KMS-11 (cell line): ENCODE measurements at regions not wholly inside any gene's neighbourhood (a gene's known extent, or its start where the extent isn't known, plus 50 kb on each side); places are given as distances from the start of the nearest gene placed in this dataset.

ENCODE experiments used
- H2AFZ ChIP-seq: fragments of 200-600 bp; sonication (generic); 2 replicates; pipeline ENCODE4 v1.6.1; 2016; ENCODE audit warnings: antibody characterized with exemption, mixed run types, low read depth
- H3K27ac ChIP-seq: fragments of 200-600 bp; sonication (generic); 2 replicates; pipeline ENCODE4 v1.6.1; 2016; ENCODE audit warnings: mild to moderate bottlenecking, mixed run types
- H3K27me3 ChIP-seq: fragments of 200-600 bp; sonication (generic); 2 replicates; pipeline ENCODE4 v1.6.1; 2017; ENCODE audit warnings: mild to moderate bottlenecking, low read depth, mixed run types, moderate library complexity; ENCODE audit not compliant: insufficient read depth
- H3K36me3 ChIP-seq: fragments of 200-600 bp; sonication (generic); 2 replicates; pipeline ENCODE4 v1.6.1; 2017; ENCODE audit warnings: mild to moderate bottlenecking, mixed run types; ENCODE audit not compliant: insufficient read depth
- H3K4me1 ChIP-seq: fragments of 200-600 bp; sonication (generic); 2 replicates; pipeline ENCODE4 v1.6.1; 2016; ENCODE audit warnings: mild to moderate bottlenecking, low read depth, mixed run types; ENCODE audit not compliant: poor library complexity, severe bottlenecking
- H3K4me2 ChIP-seq: fragments of 200-600 bp; sonication (generic); 2 replicates; pipeline ENCODE4 v1.7.0; 2016; ENCODE audit warnings: mild to moderate bottlenecking, mixed run types
- H3K4me3 ChIP-seq: fragments of 200-600 bp; sonication (generic); IDR thresholded peaks from 2 replicates; pipeline ENCODE4 v1.6.1; 2017; ENCODE audit warnings: low read depth, low read length, mixed read lengths; ENCODE audit not compliant: insufficient read depth
- H3K79me2 ChIP-seq: fragments of 200-600 bp; sonication (generic); 2 replicates; pipeline ENCODE4 v1.6.1; 2016; ENCODE audit warnings: low read depth, mixed run types; ENCODE audit not compliant: insufficient read depth
- H3K9ac ChIP-seq: fragments of 200-600 bp; sonication (generic); 2 replicates; pipeline ENCODE4 v1.6.1; 2016; ENCODE audit warnings: mild to moderate bottlenecking, mixed run types
- H4K20me1 ChIP-seq: fragments of 200-600 bp; sonication (generic); 2 replicates; pipeline ENCODE4 v1.6.1; 2016; ENCODE audit warnings: mild to moderate bottlenecking, mixed run types; ENCODE audit not compliant: insufficient read depth
- CTCF ChIP-seq: fragments of 200-600 bp; sonication (generic); conservative IDR thresholded peaks from 2 replicates; pipeline ENCODE4 v1.6.1; 2017; ENCODE audit warnings: low read depth, mild to moderate bottlenecking, antibody characterized with exemption, low read length, moderate library complexity, mixed read lengths

- Histone ChIP-seq H3K27ac (no peak overlapping the region), H2AFZ (no peak overlapping the region), H3K4me2 (no peak overlapping the region)
Measured at GRCh38 chr2:57882895-57883515, 163.6 kb upstream of the VRK2 start.

DNA sequence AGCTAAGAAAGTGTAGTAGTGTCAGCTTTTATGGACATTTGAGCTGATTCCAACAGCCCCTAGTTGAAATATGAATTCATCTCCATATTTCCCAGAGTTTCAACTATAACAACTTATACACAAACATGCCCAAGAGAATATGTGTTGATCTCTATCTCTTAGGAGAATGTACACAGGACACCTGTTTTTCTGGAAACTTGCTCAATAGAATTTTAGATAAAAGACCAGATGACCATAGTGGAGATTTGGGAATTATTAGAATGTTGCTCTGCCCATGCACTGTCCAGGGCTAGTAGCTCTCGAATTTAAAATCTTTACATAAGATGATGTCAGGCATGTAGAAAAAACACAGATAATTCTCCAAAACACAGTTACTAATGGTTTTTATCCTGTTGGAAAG lies 162.3 kb upstream of the VRK2 start:
- Histone ChIP-seq H3K36me3 (no peaks in the 10 kb centered on the region), H2AFZ (no peak overlapping the region), H3K27me3 (no peaks in the 10 kb centered on the region), H3K9ac (no peak overlapping the region), H3K4me3 (no peak overlapping the region), H4K20me1 (no peaks in the 10 kb centered on the region), H3K79me2 (no peaks in the 10 kb centered on the region), H3K4me1 (no peaks in the 10 kb centered on the region), H3K27ac (no peak overlapping the region), H3K4me2 (no peak overlapping the region)
- TF ChIP-seq CTCF = no peak

More at GRCh38 chr2:57882895-57883515, 163.6 kb upstream of the VRK2 start:
- no peaks in the 10 kb centered on the region for H3K79me2 ChIP-seq
- no peaks in the 10 kb centered on the region for H3K27me3 ChIP-seq
- TF ChIP-seq CTCF = no peak
- H3K9ac ChIP-seq = no peak overlapping the region
- H3K4me1 ChIP-seq = no peaks in the 10 kb centered on the region
- no peak overlapping the region for H3K4me3 ChIP-seq
- H3K36me3 ChIP-seq = no peaks in the 10 kb centered on the region
- H4K20me1 ChIP-seq = no peaks in the 10 kb centered on the region

GRCh38 chr2:57885742-57886141 lies 160.9 kb upstream of the VRK2 start:
- Histone ChIP-seq H3K36me3 (no peaks in the 10 kb centered on the region), H3K27me3 (no peaks in the 10 kb centered on the region), H3K4me1 (no peaks in the 10 kb centered on the region), H3K4me2 (no peak overlapping the region), H2AFZ (no peak overlapping the region), H3K79me2 (no peaks in the 10 kb centered on the region), H3K4me3 (no peak overlapping the region), H4K20me1 (no peaks in the 10 kb centered on the region), H3K27ac (no peak overlapping the region), H3K9ac (no peak overlapping the region)
- TF ChIP-seq CTCF = no peak

- Histone ChIP-seq H4K20me1 (no peaks in the 10 kb centered on the region), H3K36me3 (no peaks in the 10 kb centered on the region), H2AFZ (no peak overlapping the region), H3K9ac (no peak overlapping the region), H3K4me3 (no peak overlapping the region), H3K4me2 (no peak overlapping the region), H3K79me2 (no peaks in the 10 kb centered on the region), H3K4me1 (no peaks in the 10 kb centered on the region), H3K27me3 (no peaks in the 10 kb centered on the region), H3K27ac (no peak overlapping the region)
- TF ChIP-seq CTCF = no peak
Measured at GRCh38 chr2:57886161-57886786, 160.3 kb upstream of the VRK2 start.
